Esophagus muscularis mucosa (tissue), 4 donors: ENCODE measurements at regions not wholly inside any gene's neighbourhood (a gene's known extent, or its start where the extent isn't known, plus 50 kb on each side); places are given as distances from the start of the nearest gene placed in this dataset.
A peak's percentile ranks its signal among the peaks of the same experiment; 100 is the strongest.

Experiments
- DNase-seq: peaks from one replicate; pipeline ENCODE4 v3.0.0-alpha.2; 2017; ENCODE audit errors: extremely low spot score
- H3K27ac ChIP-seq, 4 donors: fragments of 200-600 bp; sonication (generic); replicated peaks in 1 of 4; 1 replicate in 3 of 4; 2 replicates in 1 of 4; pipeline ENCODE4 v1.5.1; 2016 to 2019; ENCODE audit warnings: mild to moderate bottlenecking in 1 of 4
- H3K27me3 ChIP-seq, 4 donors: fragments of 200-600 bp; sonication (generic); one replicate each; pipeline versions ENCODE4 v1.5.1 to v1.6.0; 2016 to 2019
- H3K36me3 ChIP-seq, 4 donors: fragments of 200-600 bp; sonication (generic); one replicate each; pipeline ENCODE4 v1.5.1; 2016 to 2019
- H3K4me1 ChIP-seq, 4 donors: fragments of 200-600 bp; sonication (generic); one replicate each; pipeline ENCODE4 v1.5.1; 2016 to 2019
- H3K4me3 ChIP-seq, 4 donors: fragments of 200-600 bp; sonication (generic); 1 replicate in 2 of 4; 2 replicates in 2 of 4; pipeline ENCODE4 v1.5.1; 2016 to 2019; ENCODE audit warnings: mild to moderate bottlenecking in 4 of 4, moderate library complexity in 1 of 4
- H3K9me3 ChIP-seq, 4 donors: fragments of 200-600 bp; sonication (generic); 1 replicate in 3 of 4; 2 replicates in 1 of 4; pipeline ENCODE4 v1.5.1; 2016 to 2019
- CTCF ChIP-seq, 3 experiments: fragments of 200-600 bp in 2 of 3; fragments of 450-650 bp in 1 of 3; sonication (generic) in 2 of 3; IDR thresholded peaks; one replicate each; pipeline ENCODE4 v1.5.1; 2017 to 2019; ENCODE audit warnings: antibody characterized with exemption in 3 of 3, mild to moderate bottlenecking in 2 of 3, moderate library complexity in 1 of 3
- EP300 ChIP-seq: sonication (generic); formaldehyde crosslinking; IDR thresholded peaks from one replicate; pipeline ENCODE4 v1.6.1; 2017; ENCODE audit warnings: antibody characterized with exemption
- POLR2A ChIP-seq: fragments of 450-650 bp; IDR thresholded peaks from one replicate; pipeline ENCODE4 v1.6.1; 2017; ENCODE audit warnings: antibody characterized with exemption, moderate library complexity, mild to moderate bottlenecking, low read depth
- POLR2AphosphoS5 ChIP-seq, 2 donors: sonication (generic); formaldehyde crosslinking; IDR thresholded peaks; one replicate each; pipeline ENCODE4 v1.6.1; 2017; ENCODE audit warnings: antibody characterized with exemption in 2 of 2
- WGBS: methylation state at CpG from one replicate; pipeline ENCODE4 v1.1.5; 2018; 5-methylcytosine and 5-hydroxymethylcytosine counted together
- intact Hi-C: fragments of 100-400 bp; cut with DNase I; formaldehyde crosslinking; loops from one replicate; pipeline ENCODE4 v1.15.1; 2023

GRCh38 chr5:74382987-74383593, 257.4 kb downstream of the ENC1 start:
- peak overlapping the region; percentile 9 to 56 (median 26) for H3K27ac ChIP-seq
- 44% methylated on average over 4 of the region's 4 CpGs for WGBS
- no peaks in the 10 kb centered on the region for H3K27me3 ChIP-seq
- intact Hi-C loops: no loop called here
- DNase-seq: no peak
- H3K4me3 ChIP-seq: no peak overlapping the region
- H3K36me3 ChIP-seq: no peaks in the 10 kb centered on the region
- H3K4me1 ChIP-seq: peaks cover 26 to 34% (median 29%) of the 10 kb centered on the region in 4 donors
- H3K9me3 ChIP-seq: no peaks in the 10 kb centered on the region
- TF ChIP-seq POLR2A: no peak
- no peak for TF ChIP-seq POLR2AphosphoS5 (IDR thresholded peaks at IDR 0.05)
- no peak for TF ChIP-seq CTCF (IDR thresholded peaks at IDR 0.05)
- TF ChIP-seq EP300: no peak

GRCh38 chr5:74382123-74382855, 258.2 kb downstream of the ENC1 start:
- peak overlapping the region; percentile 7 to 56 (median 22) for H3K27ac ChIP-seq
- WGBS: 81% methylated on average over 3 of the region's 3 CpGs

GRCh38 chr5:74380193-74380592, 260.3 kb downstream of the ENC1 start:
- Histone ChIP-seq H3K9me3 (no peaks in the 10 kb centered on the region), H3K36me3 (no peaks in the 10 kb centered on the region), H3K27ac (no peak overlapping the region), H3K4me1 (peaks cover 26 to 34% (median 29%) of the 10 kb centered on the region in 4 donors), H3K27me3 (no peaks in the 10 kb centered on the region), H3K4me3 (no peak overlapping the region)
- no peak for TF ChIP-seq POLR2A
- TF ChIP-seq EP300: no peak
- no peak for TF ChIP-seq CTCF (IDR thresholded peaks at IDR 0.05)
- no peak for TF ChIP-seq POLR2AphosphoS5 (IDR thresholded peaks at IDR 0.05)
- intact Hi-C loops: no loop called here
- 92% methylated on average over 5 of the region's 5 CpGs for WGBS
- DNase-seq: no peak

More at GRCh38 chr5:74382123-74382855, 258.2 kb downstream of the ENC1 start:
- DNase-seq: no peak
- intact Hi-C loops: no loop called here
- Histone ChIP-seq H3K4me1 (peaks cover 26 to 34% (median 29%) of the 10 kb centered on the region in 4 donors), H3K4me3 (no peak overlapping the region), H3K36me3 (no peaks in the 10 kb centered on the region), H3K9me3 (no peaks in the 10 kb centered on the region), H3K27me3 (no peaks in the 10 kb centered on the region)
- TF ChIP-seq POLR2A (no peak), EP300 (no peak), CTCF (IDR thresholded peaks at IDR 0.05) (no peak), POLR2AphosphoS5 (IDR thresholded peaks at IDR 0.05) (no peak)

- Histone ChIP-seq H3K36me3 (no peaks in the 10 kb centered on the region), H3K27me3 (no peaks in the 10 kb centered on the region), H3K4me1 (peaks cover 9 to 17% (median 12%) of the 10 kb centered on the region in 4 donors), H3K27ac (no peak overlapping the region), H3K4me3 (no peak overlapping the region), H3K9me3 (no peaks in the 10 kb centered on the region)
- DNase-seq: no peak
- 91% methylated on average over 1 of the region's 1 CpG for WGBS
- TF ChIP-seq EP300 (no peak), POLR2A (no peak), POLR2AphosphoS5 (IDR thresholded peaks at IDR 0.05) (no peak), CTCF (IDR thresholded peaks at IDR 0.05) (no peak)
- intact Hi-C loops: no loop called here
Observed at GRCh38 chr5:74378464-74378863, 262.1 kb downstream of the ENC1 start.
